ENCODE measurements at regions not wholly inside any gene's neighbourhood (a gene's known extent, or its start where the extent isn't known, plus 50 kb on each side); places are given as distances from the start of the nearest gene placed in this dataset.
A peak's percentile ranks its signal among the peaks of the same experiment; 100 is the strongest.
"Not testable (repeated sequence)": the region's sequence is repeated elsewhere in the genome, so short reads cannot be mapped to it uniquely, and the experiment has no call there.

DNA sequence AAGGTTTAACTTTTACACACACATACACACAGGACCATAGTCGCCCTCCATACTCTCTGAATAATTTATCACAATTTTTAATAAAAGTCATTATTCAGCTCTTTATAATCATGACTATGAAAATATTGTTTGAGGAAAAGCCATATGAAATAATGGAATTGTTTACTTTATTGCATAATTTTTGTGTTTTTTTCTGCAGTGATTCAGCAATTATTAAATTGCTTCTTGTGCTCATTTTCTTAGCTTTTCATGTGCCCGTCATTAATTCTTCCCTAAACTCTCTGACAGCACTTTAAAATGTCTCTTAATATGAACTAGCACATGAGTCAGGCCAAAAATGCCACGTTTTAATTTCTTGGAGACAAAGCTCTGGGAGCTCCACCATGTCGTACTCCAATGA, 77.5 kb upstream of the ALX4 start:
- intact Hi-C loops (cut with DNase I; ENCODE audit: low total_unique reads): no loop called here
- TF ChIP-seq POLR2AphosphoS5 (IDR thresholded peaks at IDR 0.05) (no peak), POLR2A (IDR thresholded peaks at IDR 0.05) (no peak)
- TF ChIP-seq, protein P1, sequence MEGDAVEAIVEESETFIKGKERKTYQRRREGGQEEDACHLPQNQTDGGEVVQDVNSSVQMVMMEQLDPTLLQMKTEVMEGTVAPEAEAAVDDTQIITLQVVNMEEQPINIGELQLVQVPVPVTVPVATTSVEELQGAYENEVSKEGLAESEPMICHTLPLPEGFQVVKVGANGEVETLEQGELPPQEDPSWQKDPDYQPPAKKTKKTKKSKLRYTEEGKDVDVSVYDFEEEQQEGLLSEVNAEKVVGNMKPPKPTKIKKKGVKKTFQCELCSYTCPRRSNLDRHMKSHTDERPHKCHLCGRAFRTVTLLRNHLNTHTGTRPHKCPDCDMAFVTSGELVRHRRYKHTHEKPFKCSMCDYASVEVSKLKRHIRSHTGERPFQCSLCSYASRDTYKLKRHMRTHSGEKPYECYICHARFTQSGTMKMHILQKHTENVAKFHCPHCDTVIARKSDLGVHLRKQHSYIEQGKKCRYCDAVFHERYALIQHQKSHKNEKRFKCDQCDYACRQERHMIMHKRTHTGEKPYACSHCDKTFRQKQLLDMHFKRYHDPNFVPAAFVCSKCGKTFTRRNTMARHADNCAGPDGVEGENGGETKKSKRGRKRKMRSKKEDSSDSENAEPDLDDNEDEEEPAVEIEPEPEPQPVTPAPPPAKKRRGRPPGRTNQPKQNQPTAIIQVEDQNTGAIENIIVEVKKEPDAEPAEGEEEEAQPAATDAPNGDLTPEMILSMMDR (IDR thresholded peaks at IDR 0.05): no peak
- no peak for DNase-seq (ENCODE audit: low spot score in 2 of 2)
- Histone ChIP-seq H3K9me3 (peaks cover 0 to 7% of the 10 kb centered on the region in 2 donors), H3K4me3 (no peak overlapping the region), H3K36me3 (no peaks in the 10 kb centered on the region), H3K27ac (no peak overlapping the region), H3K27me3 (peaks cover 0 to 1% of the 10 kb centered on the region in 2 donors), H3K4me1 (no peaks in the 10 kb centered on the region)

DNA sequence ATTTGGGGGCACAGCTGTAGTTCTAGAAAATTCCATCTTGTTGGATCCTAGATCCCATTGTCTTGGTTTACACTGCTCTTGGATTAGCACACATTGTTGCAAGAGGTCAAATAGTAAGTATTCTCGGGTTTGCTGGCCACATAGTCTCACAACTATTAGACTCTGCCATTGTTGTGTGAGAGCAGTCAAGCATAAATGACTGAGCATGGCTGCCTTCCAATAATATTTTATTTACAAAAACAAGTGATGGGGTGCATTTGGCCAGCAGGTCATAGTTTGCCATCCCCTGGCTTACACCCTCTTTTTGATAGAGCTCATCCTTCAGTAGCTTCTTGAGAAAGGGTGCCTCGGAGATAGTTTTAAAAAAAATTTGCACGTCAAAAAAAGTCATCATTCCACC, 77.9 kb upstream of the ALX4 start:
- intact Hi-C loops (cut with DNase I; ENCODE audit: low total_unique reads): no loop called here
- no peak overlapping the region for H3K27ac ChIP-seq
- DNase-seq (ENCODE audit: low spot score in 2 of 2): no peak
- no peaks in the 10 kb centered on the region for H3K36me3 ChIP-seq
- no peaks in the 10 kb centered on the region for H3K27me3 ChIP-seq
- H3K4me3 ChIP-seq: no peak overlapping the region
- H3K9me3 ChIP-seq: peaks cover 0 to 7% of the 10 kb centered on the region in 2 donors
- TF ChIP-seq, protein P1 (IDR thresholded peaks at IDR 0.05): no peak
- TF ChIP-seq POLR2A (IDR thresholded peaks at IDR 0.05): no peak
- no peak for TF ChIP-seq POLR2AphosphoS5 (IDR thresholded peaks at IDR 0.05)
- H3K4me1 ChIP-seq: no peaks in the 10 kb centered on the region

DNA sequence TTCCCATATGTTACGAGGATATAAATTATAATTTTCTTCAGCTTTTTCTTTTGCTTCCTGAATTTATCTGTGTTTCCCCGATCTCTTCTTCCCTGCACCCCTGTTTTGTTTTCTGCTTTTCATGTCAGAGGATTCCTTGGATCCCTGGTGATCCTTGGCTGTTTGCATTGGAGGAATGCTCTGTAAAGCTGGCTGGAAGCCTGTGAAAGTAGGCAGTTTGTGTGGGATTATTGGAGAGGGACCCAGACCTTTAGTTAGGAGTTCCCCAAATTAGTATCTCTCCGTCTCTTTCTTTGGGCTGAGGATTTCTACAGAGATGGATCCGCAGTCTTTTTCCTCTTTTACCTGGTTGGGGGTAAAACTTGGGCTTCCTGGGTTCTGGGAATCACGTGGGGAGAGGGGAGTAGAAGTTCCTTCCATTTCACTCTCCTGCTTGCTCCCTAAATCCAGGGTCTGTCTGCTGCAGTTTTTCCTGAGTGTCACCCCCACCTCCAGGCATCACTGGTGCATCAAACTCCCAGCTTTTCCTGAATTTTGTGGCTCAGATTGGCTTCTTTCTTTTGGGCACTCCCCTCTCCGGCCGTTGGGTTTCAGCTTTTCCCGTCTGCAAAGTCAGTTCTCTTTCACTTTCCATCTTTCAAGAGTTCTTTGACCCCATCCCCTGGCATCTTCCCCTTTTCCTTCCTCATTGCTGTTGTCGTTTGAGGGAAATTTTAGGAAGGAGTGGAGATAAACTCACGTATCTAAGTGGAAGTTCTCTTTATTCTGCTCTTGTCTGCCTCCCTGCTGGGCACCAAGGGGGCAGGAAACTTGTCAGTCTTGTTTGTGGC, 79.1 kb upstream of the ALX4 start:
- H3K4me3 ChIP-seq: peak overlapping the region; percentile 1 to 31 (median 8)
- no peaks in the 10 kb centered on the region for H3K4me1 ChIP-seq
- no peaks in the 10 kb centered on the region for H3K27me3 ChIP-seq
- intact Hi-C loops (cut with DNase I; ENCODE audit: low total_unique reads): no loop called here
- H3K9me3 ChIP-seq: peaks cover 0 to 7% of the 10 kb centered on the region in 2 donors
- no peaks in the 10 kb centered on the region for H3K36me3 ChIP-seq
- no peak overlapping the region for H3K27ac ChIP-seq
- TF ChIP-seq POLR2A (IDR thresholded peaks at IDR 0.05) (no peak), POLR2AphosphoS5 (IDR thresholded peaks at IDR 0.05) (no peak)
- TF ChIP-seq, protein P1 (IDR thresholded peaks at IDR 0.05): no peak
- DNase-seq (ENCODE audit: low spot score in 2 of 2): no peak

DNA sequence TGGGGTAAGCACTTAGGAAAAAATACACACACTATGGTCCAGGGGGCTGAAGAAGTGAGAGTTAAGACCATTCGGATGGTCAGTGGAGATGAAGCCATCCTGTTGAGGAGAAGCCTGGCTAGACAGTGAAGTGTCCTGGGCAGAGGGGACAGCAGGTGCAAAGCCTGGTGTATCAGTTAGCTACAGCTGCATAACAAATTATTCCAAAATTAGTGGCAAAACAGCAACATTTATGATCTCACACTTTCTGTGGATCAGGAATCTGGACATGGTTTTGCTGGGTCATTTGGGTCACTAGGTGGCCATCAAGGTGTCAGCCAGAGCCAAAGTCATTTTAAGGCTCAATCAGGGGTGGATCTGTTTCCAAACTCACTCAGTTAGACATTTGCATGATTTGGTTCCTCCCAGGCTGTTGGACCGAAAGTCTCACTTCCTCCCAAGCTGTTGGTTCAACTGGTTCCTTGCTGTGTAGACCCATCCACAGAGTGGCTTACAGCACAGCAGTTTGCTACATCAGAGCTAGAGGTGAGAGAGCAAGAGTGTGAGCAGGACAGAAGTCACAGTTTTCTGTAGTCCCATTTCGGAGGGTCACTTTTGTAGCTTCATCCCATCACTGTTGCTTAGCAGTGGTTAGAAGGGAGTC, 80.1 kb upstream of the ALX4 start:
- no peak for DNase-seq (ENCODE audit: low spot score in 2 of 2)
- H3K4me1 ChIP-seq: no peaks in the 10 kb centered on the region

DNA sequence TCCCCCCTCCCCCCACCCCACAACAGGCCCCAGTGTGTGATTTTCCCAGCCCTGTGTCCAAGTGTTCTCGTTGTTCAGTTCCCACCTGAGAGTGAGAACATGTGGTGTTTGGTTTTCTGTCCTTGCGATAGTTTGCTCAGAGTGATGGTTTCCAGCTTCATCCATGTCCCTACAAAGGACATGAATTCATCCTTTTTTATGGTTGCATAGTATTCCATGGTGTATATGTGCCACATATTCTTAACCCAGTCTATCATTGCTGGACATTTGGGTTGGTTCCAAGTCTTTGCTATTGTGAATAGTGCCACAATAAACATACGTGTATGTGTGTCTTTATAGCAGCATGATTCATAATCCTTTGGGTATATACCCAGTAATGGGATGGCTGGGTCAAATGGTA, 81.1 kb upstream of the ALX4 start:
- peaks cover 9 to 10% of the 10 kb centered on the region in 2 donors for H3K9me3 ChIP-seq
- H3K27me3 ChIP-seq; DNase-seq (ENCODE audit: low spot score in 2 of 2); H3K4me3 ChIP-seq; H3K36me3 ChIP-seq; intact Hi-C loops (cut with DNase I; ENCODE audit: low total_unique reads); H3K27ac ChIP-seq; H3K4me1 ChIP-seq: not testable (repeated sequence)

More for the DNA sequence above, 80.1 kb upstream of the ALX4 start:
- intact Hi-C loops (cut with DNase I; ENCODE audit: low total_unique reads): no loop called here
- Histone ChIP-seq H3K27me3 (no peaks in the 10 kb centered on the region), H3K9me3 (peaks cover 9% of the 10 kb centered on the region in 2 donors), H3K4me3 (no peak overlapping the region), H3K36me3 (no peaks in the 10 kb centered on the region), H3K27ac (no peak overlapping the region)
- TF ChIP-seq POLR2AphosphoS5 (IDR thresholded peaks at IDR 0.05): no peak

DNA sequence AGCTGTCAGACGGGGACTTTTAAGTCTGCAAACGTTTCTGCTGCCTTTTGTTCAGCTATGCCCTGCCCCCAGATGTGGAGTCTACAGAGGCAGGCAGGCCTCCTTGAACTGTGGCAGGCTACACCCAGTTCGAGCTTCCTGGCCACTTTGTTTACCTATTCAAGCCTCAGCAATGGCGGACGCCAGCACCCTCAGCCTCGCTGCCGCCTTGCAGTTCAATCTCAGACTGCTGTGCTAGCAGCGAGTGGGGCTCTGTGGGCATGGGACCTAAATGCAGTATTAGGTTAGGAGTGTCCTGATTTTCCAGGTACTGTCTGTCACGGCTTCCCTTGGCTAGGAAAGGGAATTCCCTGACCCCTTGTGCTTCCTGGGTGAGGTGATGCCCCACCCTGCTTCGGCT, 86.8 kb upstream of the ALX4 start:
- H3K4me3 ChIP-seq; DNase-seq (ENCODE audit: low spot score in 2 of 2); H3K27ac ChIP-seq; H3K4me1 ChIP-seq; H3K36me3 ChIP-seq; intact Hi-C loops (cut with DNase I; ENCODE audit: low total_unique reads); H3K9me3 ChIP-seq; H3K27me3 ChIP-seq: not testable (repeated sequence)
